GM23338 (cell line): ENCODE measurements at regions not wholly inside any gene's neighbourhood (a gene's known extent, or its start where the extent isn't known, plus 50 kb on each side); places are given as distances from the start of the nearest gene placed in this dataset.

Source experiments
- ATAC-seq: fragments of 200-7000 bp; cut with Tn5 transposase; 3 replicates; pipeline ENCODE4 v1.9.1; 2020
- DNase-seq: peaks from one replicate; pipeline ENCODE4 v3.0.0-alpha.2; 2015; ENCODE audit warnings: low spot score
- H2AFZ ChIP-seq: fragments of 200-600 bp; sonication (generic); 2 replicates; pipeline ENCODE4 v1.8.0; 2016; ENCODE audit warnings: antibody characterized with exemption, mild to moderate bottlenecking, moderate library complexity
- H3F3A ChIP-seq: fragments of 200-600 bp; sonication (generic); replicated peaks from 2 replicates; pipeline ENCODE4 v1.8.0; 2017; ENCODE audit warnings: antibody characterized with exemption, mixed run types, low read depth
- H3K27ac ChIP-seq: fragments of 200-600 bp; sonication (generic); 2 replicates; pipeline ENCODE4 v1.6.1; 2016; ENCODE audit warnings: low read depth
- H3K27me3 ChIP-seq: fragments of 200-600 bp; sonication (generic); 2 replicates; pipeline ENCODE4 v1.8.0; 2016; ENCODE audit warnings: mild to moderate bottlenecking, mixed run types, moderate library complexity; ENCODE audit not compliant: insufficient read depth
- H3K36me3 ChIP-seq: fragments of 200-600 bp; sonication (generic); 2 replicates; pipeline ENCODE4 v1.8.0; 2016; ENCODE audit warnings: mild to moderate bottlenecking; ENCODE audit not compliant: insufficient read depth
- H3K4me1 ChIP-seq: fragments of 200-600 bp; sonication (generic); 2 replicates; pipeline ENCODE4 v1.8.0; 2016; ENCODE audit warnings: mild to moderate bottlenecking, moderate library complexity; ENCODE audit not compliant: insufficient read depth
- H3K4me2 ChIP-seq: fragments of 200-600 bp; sonication (generic); 2 replicates; pipeline ENCODE4 v1.7.1; 2017; ENCODE audit warnings: mixed run types
- H3K4me3 ChIP-seq: fragments of 200-600 bp; sonication (generic); 2 replicates; pipeline ENCODE4 v1.6.1; 2016; ENCODE audit warnings: mixed run types
- H3K79me2 ChIP-seq: fragments of 200-600 bp; sonication (generic); replicated peaks from 2 replicates; pipeline ENCODE4 v1.8.0; 2017; ENCODE audit warnings: mild to moderate bottlenecking; ENCODE audit not compliant: insufficient read depth
- H3K9me2 ChIP-seq: fragments of 200-600 bp; sonication (generic); 2 replicates; pipeline ENCODE4 v1.8.0; 2017; ENCODE audit not compliant: insufficient read depth
- H4K20me1 ChIP-seq: fragments of 200-600 bp; sonication (generic); replicated peaks from 2 replicates; pipeline ENCODE4 v1.8.0; 2017; ENCODE audit warnings: mild to moderate bottlenecking; ENCODE audit not compliant: insufficient read depth
- H3K27ac Mint-ChIP-seq: 2 replicates; pipeline ENCODE4 v1.8.0; 2020; ENCODE audit warnings: inconsistent platforms, mild to moderate bottlenecking, moderate library complexity, mixed read lengths
- H3K27me3 Mint-ChIP-seq: 3 replicates; pipeline ENCODE4 v1.8.0; 2022; ENCODE audit warnings: low read depth, mild to moderate bottlenecking, moderate library complexity, mixed read lengths, inconsistent platforms; ENCODE audit not compliant: insufficient read depth, poor library complexity
- H3K36me3 Mint-ChIP-seq: 3 replicates; pipeline ENCODE4 v1.8.0; 2021; ENCODE audit warnings: low read depth, mild to moderate bottlenecking, inconsistent platforms, moderate library complexity, mixed read lengths
- H3K4me1 Mint-ChIP-seq: 3 replicates; pipeline ENCODE4 v1.8.0; 2020; ENCODE audit warnings: mild to moderate bottlenecking, inconsistent platforms, mixed read lengths
- H3K4me3 Mint-ChIP-seq: 3 replicates; pipeline ENCODE4 v1.8.0; 2021; ENCODE audit warnings: moderate library complexity, mild to moderate bottlenecking, inconsistent platforms, mixed read lengths
- H3K9me3 Mint-ChIP-seq: 3 replicates; pipeline ENCODE4 v1.8.0; 2020; ENCODE audit warnings: moderate library complexity, mild to moderate bottlenecking, inconsistent platforms, mixed read lengths
- CREB1 ChIP-seq: fragments of 250-450 bp; sonication (Bioruptor Pico); IDR thresholded peaks from 2 replicates; pipeline ENCODE4 v1.5.0; 2020; ENCODE audit warnings: low read depth, mild to moderate bottlenecking, moderate library complexity
- EZH2 ChIP-seq: fragments of 200-600 bp; sonication (generic); IDR thresholded peaks from one replicate; pipeline ENCODE4 v1.8.0; 2017; ENCODE audit warnings: antibody characterized with exemption, mild to moderate bottlenecking, low read depth; ENCODE audit not compliant: unreplicated experiment
- JUNB ChIP-seq: IDR thresholded peaks from one replicate; pipeline ENCODE4 v1.6.1; 2016; ENCODE audit warnings: antibody characterized with exemption; ENCODE audit not compliant: unreplicated experiment
- NANOG ChIP-seq: IDR thresholded peaks from 2 replicates; pipeline ENCODE4 v1.6.1; 2016; ENCODE audit warnings: antibody characterized with exemption, borderline replicate concordance
- POLR2AphosphoS5 ChIP-seq: IDR thresholded peaks from 2 replicates; pipeline ENCODE4 v1.6.1; 2016; ENCODE audit warnings: antibody characterized with exemption, low read depth
- STAT1 ChIP-seq: IDR thresholded peaks from one replicate; pipeline ENCODE4 v1.6.1; 2016; ENCODE audit warnings: antibody characterized with exemption; ENCODE audit not compliant: unreplicated experiment
- ZNF114 ChIP-seq: fragments of 250-450 bp; sonication (Bioruptor Pico); IDR thresholded peaks from 2 replicates; pipeline ENCODE4 v1.5.0; 2020; ENCODE audit warnings: mild to moderate bottlenecking, moderate library complexity
- ZNF331 ChIP-seq: fragments of 250-450 bp; sonication (Bioruptor Pico); IDR thresholded peaks from 2 replicates; pipeline ENCODE4 v1.5.0; 2020; ENCODE audit warnings: low read depth, mild to moderate bottlenecking, moderate library complexity
- TF ChIP-seq, protein P1 (sequence below), 2 experiments: fragments of 200-600 bp in 1 of 2; sonication (generic) in 1 of 2; conservative IDR thresholded peaks; 2 replicates each; pipeline versions ENCODE4 v1.5.1 to v1.6.1; 2016 to 2017; ENCODE audit warnings: antibody characterized with exemption in 2 of 2, low read depth in 2 of 2, mild to moderate bottlenecking in 2 of 2, moderate library complexity in 1 of 2
- TF ChIP-seq, protein P2 (sequence below): IDR thresholded peaks from one replicate; pipeline ENCODE4 v1.6.1; 2018; ENCODE audit warnings: antibody characterized with exemption; ENCODE audit not compliant: unreplicated experiment
- TF ChIP-seq, protein P3 (sequence below): fragments of 250-450 bp; sonication (Bioruptor Pico); IDR thresholded peaks from 2 replicates; pipeline ENCODE4 v1.5.0; 2020; ENCODE audit warnings: mild to moderate bottlenecking, moderate library complexity

DNA sequence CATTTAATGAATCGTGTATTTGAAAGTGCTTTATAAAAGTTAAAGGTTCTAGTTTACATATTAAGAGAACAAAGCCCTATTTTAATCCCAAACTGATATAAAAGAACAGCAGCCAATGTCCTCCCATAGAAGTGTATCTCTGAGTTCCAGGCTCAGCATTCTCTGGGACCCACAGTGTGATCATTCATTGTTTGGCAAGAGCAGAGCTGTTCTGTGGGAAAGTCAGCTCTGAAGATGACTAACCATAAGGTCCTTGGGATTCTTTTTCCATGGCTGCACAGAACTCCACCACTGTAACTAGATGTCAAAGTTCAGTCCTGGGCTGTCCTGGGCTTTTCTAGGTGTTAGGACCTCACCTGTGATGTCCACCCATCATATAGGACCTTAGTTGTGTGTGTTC lies 157.0 kb upstream of the TLL1 start:
- Mint-ChIP-seq H3K27ac (no peak overlapping the region), H3K9me3 (no peaks in the 10 kb centered on the region; the same call in 2 of the 3 replicates), H3K4me1 (peaks cover 6% of the 10 kb centered on the region; the same call in 2 of the 3 replicates), H3K27me3 (no peaks in the 10 kb centered on the region), H3K36me3 (0 out of 3 replicates have a peak, but pooled peaks cover 3% of the 10 kb centered on the region), H3K4me3 (no peak overlapping the region)
- Histone ChIP-seq H3K4me1 (no peaks in the 10 kb centered on the region), H2AFZ (no peak overlapping the region), H3K4me3 (no peak overlapping the region), H3K9me2 (no peaks in the 10 kb centered on the region), H3K79me2 (no peaks in the 10 kb centered on the region), H3K36me3 (no peaks in the 10 kb centered on the region), H3K27me3 (no peaks in the 10 kb centered on the region), H3F3A (no peaks in the 10 kb centered on the region), H4K20me1 (no peaks in the 10 kb centered on the region), H3K27ac (no peak overlapping the region), H3K4me2 (no peak overlapping the region)
- ATAC-seq (no peak), DNase-seq (no peak)
- no peak for TF ChIP-seq ZNF114
- no peak for TF ChIP-seq ZNF331 (CRISPR knock-in tag)
- TF ChIP-seq, protein P1, sequence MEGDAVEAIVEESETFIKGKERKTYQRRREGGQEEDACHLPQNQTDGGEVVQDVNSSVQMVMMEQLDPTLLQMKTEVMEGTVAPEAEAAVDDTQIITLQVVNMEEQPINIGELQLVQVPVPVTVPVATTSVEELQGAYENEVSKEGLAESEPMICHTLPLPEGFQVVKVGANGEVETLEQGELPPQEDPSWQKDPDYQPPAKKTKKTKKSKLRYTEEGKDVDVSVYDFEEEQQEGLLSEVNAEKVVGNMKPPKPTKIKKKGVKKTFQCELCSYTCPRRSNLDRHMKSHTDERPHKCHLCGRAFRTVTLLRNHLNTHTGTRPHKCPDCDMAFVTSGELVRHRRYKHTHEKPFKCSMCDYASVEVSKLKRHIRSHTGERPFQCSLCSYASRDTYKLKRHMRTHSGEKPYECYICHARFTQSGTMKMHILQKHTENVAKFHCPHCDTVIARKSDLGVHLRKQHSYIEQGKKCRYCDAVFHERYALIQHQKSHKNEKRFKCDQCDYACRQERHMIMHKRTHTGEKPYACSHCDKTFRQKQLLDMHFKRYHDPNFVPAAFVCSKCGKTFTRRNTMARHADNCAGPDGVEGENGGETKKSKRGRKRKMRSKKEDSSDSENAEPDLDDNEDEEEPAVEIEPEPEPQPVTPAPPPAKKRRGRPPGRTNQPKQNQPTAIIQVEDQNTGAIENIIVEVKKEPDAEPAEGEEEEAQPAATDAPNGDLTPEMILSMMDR (conservative IDR thresholded peaks at IDR 0.05; ENCODE audit: low read depth in 2 of 2) = no peak
- no peak for TF ChIP-seq CREB1 (CRISPR knock-in tag)
- TF ChIP-seq, protein P2, sequence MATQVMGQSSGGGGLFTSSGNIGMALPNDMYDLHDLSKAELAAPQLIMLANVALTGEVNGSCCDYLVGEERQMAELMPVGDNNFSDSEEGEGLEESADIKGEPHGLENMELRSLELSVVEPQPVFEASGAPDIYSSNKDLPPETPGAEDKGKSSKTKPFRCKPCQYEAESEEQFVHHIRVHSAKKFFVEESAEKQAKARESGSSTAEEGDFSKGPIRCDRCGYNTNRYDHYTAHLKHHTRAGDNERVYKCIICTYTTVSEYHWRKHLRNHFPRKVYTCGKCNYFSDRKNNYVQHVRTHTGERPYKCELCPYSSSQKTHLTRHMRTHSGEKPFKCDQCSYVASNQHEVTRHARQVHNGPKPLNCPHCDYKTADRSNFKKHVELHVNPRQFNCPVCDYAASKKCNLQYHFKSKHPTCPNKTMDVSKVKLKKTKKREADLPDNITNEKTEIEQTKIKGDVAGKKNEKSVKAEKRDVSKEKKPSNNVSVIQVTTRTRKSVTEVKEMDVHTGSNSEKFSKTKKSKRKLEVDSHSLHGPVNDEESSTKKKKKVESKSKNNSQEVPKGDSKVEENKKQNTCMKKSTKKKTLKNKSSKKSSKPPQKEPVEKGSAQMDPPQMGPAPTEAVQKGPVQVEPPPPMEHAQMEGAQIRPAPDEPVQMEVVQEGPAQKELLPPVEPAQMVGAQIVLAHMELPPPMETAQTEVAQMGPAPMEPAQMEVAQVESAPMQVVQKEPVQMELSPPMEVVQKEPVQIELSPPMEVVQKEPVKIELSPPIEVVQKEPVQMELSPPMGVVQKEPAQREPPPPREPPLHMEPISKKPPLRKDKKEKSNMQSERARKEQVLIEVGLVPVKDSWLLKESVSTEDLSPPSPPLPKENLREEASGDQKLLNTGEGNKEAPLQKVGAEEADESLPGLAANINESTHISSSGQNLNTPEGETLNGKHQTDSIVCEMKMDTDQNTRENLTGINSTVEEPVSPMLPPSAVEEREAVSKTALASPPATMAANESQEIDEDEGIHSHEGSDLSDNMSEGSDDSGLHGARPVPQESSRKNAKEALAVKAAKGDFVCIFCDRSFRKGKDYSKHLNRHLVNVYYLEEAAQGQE = no peak
- no peak for TF ChIP-seq POLR2AphosphoS5
- TF ChIP-seq STAT1 = no peak
- TF ChIP-seq, protein P3, sequence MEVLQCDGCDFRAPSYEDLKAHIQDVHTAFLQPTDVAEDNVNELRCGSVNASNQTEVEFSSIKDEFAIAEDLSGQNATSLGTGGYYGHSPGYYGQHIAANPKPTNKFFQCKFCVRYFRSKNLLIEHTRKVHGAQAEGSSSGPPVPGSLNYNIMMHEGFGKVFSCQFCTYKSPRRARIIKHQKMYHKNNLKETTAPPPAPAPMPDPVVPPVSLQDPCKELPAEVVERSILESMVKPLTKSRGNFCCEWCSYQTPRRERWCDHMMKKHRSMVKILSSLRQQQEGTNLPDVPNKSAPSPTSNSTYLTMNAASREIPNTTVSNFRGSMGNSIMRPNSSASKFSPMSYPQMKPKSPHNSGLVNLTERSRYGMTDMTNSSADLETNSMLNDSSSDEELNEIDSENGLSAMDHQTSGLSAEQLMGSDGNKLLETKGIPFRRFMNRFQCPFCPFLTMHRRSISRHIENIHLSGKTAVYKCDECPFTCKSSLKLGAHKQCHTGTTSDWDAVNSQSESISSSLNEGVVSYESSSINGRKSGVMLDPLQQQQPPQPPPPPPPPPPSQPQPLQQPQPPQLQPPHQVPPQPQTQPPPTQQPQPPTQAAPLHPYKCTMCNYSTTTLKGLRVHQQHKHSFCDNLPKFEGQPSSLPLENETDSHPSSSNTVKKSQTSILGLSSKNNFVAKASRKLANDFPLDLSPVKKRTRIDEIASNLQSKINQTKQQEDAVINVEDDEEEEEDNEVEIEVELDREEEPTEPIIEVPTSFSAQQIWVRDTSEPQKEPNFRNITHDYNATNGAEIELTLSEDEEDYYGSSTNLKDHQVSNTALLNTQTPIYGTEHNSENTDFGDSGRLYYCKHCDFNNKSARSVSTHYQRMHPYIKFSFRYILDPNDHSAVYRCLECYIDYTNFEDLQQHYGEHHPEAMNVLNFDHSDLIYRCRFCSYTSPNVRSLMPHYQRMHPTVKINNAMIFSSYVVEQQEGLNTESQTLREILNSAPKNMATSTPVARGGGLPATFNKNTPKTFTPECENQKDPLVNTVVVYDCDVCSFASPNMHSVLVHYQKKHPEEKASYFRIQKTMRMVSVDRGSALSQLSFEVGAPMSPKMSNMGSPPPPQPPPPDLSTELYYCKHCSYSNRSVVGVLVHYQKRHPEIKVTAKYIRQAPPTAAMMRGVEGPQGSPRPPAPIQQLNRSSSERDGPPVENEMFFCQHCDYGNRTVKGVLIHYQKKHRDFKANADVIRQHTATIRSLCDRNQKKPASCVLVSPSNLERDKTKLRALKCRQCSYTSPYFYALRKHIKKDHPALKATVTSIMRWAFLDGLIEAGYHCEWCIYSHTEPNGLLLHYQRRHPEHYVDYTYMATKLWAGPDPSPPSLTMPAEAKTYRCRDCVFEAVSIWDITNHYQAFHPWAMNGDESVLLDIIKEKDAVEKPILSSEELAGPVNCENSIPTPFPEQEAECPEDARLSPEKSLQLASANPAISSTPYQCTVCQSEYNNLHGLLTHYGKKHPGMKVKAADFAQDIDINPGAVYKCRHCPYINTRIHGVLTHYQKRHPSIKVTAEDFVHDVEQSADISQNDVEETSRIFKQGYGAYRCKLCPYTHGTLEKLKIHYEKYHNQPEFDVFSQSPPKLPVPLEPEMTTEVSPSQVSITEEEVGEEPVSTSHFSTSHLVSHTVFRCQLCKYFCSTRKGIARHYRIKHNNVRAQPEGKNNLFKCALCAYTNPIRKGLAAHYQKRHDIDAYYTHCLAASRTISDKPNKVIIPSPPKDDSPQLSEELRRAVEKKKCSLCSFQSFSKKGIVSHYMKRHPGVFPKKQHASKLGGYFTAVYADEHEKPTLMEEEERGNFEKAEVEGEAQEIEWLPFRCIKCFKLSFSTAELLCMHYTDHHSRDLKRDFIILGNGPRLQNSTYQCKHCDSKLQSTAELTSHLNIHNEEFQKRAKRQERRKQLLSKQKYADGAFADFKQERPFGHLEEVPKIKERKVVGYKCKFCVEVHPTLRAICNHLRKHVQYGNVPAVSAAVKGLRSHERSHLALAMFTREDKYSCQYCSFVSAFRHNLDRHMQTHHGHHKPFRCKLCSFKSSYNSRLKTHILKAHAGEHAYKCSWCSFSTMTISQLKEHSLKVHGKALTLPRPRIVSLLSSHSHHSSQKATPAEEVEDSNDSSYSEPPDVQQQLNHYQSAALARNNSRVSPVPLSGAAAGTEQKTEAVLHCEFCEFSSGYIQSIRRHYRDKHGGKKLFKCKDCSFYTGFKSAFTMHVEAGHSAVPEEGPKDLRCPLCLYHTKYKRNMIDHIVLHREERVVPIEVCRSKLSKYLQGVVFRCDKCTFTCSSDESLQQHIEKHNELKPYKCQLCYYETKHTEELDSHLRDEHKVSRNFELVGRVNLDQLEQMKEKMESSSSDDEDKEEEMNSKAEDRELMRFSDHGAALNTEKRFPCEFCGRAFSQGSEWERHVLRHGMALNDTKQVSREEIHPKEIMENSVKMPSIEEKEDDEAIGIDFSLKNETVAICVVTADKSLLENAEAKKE (CRISPR knock-in tag) = no peak
- TF ChIP-seq EZH2 = no peak
- no peak for TF ChIP-seq NANOG
- TF ChIP-seq JUNB = no peak
